Fibroblast of lung (primary cell): ENCODE measurements at regions not wholly inside any gene's neighbourhood (a gene's known extent, or its start where the extent isn't known, plus 50 kb on each side); places are given as distances from the start of the nearest gene placed in this dataset.
"Not testable (repeated sequence)": the region's sequence is repeated elsewhere in the genome, so short reads cannot be mapped to it uniquely, and the experiment has no call there.

Experiments
- DNase-seq, 2 donors: peaks; one replicate each; pipeline versions ENCODE4 v3.0.0 to v3.0.0-alpha.2; 2010; ENCODE audit warnings: low read depth in 2 of 2
- H2AFZ ChIP-seq: 2 replicates; pipeline ENCODE4 v1.5.1; 2012; ENCODE audit warnings: low read length, control low read depth, inconsistent platforms
- H3K27ac ChIP-seq: 2 replicates; pipeline ENCODE4 v1.5.1; 2011; ENCODE audit warnings: low read length, control low read depth; ENCODE audit not compliant: insufficient read depth
- H3K27me3 ChIP-seq: 2 replicates; pipeline ENCODE4 v1.5.1; 2011; ENCODE audit warnings: mild to moderate bottlenecking, low read length; ENCODE audit not compliant: control insufficient read depth, insufficient read depth
- H3K36me3 ChIP-seq: 2 replicates; pipeline ENCODE4 v1.5.1; 2011; ENCODE audit warnings: low read length; ENCODE audit not compliant: control insufficient read depth, insufficient read depth
- H3K4me1 ChIP-seq: 2 replicates; pipeline ENCODE4 v1.5.1; 2011; ENCODE audit warnings: low read length; ENCODE audit not compliant: control insufficient read depth, insufficient read depth; ENCODE audit errors: extremely low read depth
- H3K4me2 ChIP-seq: 2 replicates; pipeline ENCODE4 v1.5.1; 2011; ENCODE audit warnings: low read length, control low read depth; ENCODE audit not compliant: insufficient read depth; ENCODE audit errors: extremely low read depth
- H3K4me3 ChIP-seq, 4 experiments: fragments of 200-600 bp in 1 of 4; sonication (generic) in 1 of 4; replicated peaks in 1 of 4; 2 replicates each; pipeline ENCODE4 v1.5.1; 2011 to 2016; ENCODE audit warnings: low read length in 4 of 4, low read depth in 3 of 4, mild to moderate bottlenecking in 3 of 4, control low read depth in 2 of 4, inconsistent platforms in 1 of 4, mixed read lengths in 1 of 4; ENCODE audit not compliant: insufficient read depth in 1 of 4; ENCODE audit errors: control extremely low read depth in 1 of 4
- H3K79me2 ChIP-seq: 2 replicates; pipeline ENCODE4 v1.5.1; 2012; ENCODE audit warnings: mild to moderate bottlenecking, low read length, inconsistent platforms; ENCODE audit not compliant: control insufficient read depth, insufficient read depth
- H3K9ac ChIP-seq: 2 replicates; pipeline ENCODE4 v1.5.1; 2011; ENCODE audit warnings: mild to moderate bottlenecking, low read length, control low read depth; ENCODE audit not compliant: insufficient read depth
- H3K9me3 ChIP-seq: 2 replicates; pipeline ENCODE4 v1.5.1; 2012; ENCODE audit warnings: low read depth, low read length; ENCODE audit not compliant: control insufficient read depth, insufficient read depth
- H4K20me1 ChIP-seq: 2 replicates; pipeline ENCODE4 v1.5.1; 2011; ENCODE audit warnings: low read length; ENCODE audit not compliant: control insufficient read depth, insufficient read depth; ENCODE audit errors: extremely low read depth
- CTCF ChIP-seq, 2 donors: IDR thresholded peaks in 1 of 2; conservative IDR thresholded peaks in 1 of 2; 1 replicate in 1 of 2; 2 replicates in 1 of 2; pipeline ENCODE4 v1.5.1; 2011 to 2012; ENCODE audit warnings: low read length in 2 of 2, control low read depth in 1 of 2, inconsistent platforms in 1 of 2, low read depth in 1 of 2, mild to moderate bottlenecking in 1 of 2
- EZH2 ChIP-seq: IDR thresholded peaks from 2 replicates; pipeline ENCODE4 v1.5.1; 2012; ENCODE audit warnings: low read length, control low read depth, mild to moderate bottlenecking; ENCODE audit errors: missing control alignments

- H3K27me3 ChIP-seq, result no peaks in the 10 kb centered on the region
- H3K4me1 ChIP-seq, result no peaks in the 10 kb centered on the region
- H3K79me2 ChIP-seq, result no peaks in the 10 kb centered on the region
- H4K20me1 ChIP-seq, result no peaks in the 10 kb centered on the region
- TF ChIP-seq EZH2, result no peak
- peak; percentile 98 to 99 for TF ChIP-seq CTCF (conservative IDR thresholded peaks at IDR 0.05 in 1 of 2, IDR thresholded peaks at IDR 0.05 in 1 of 2; ENCODE audit: low read depth in 1 of 2, low read length in 2 of 2)
- no peak overlapping the region for H3K4me2 ChIP-seq
- DNase-seq, result peak; percentile 58 to 77
- no peaks in the 10 kb centered on the region for H3K9me3 ChIP-seq
- no peak overlapping the region for H3K27ac ChIP-seq
- H3K9ac ChIP-seq, result no peak overlapping the region
- H3K4me3 ChIP-seq, result no peak overlapping the region
- no peaks in the 10 kb centered on the region for H3K36me3 ChIP-seq
- no peak overlapping the region for H2AFZ ChIP-seq
Observed at GRCh38 chr17:45640141-45640850, 143.8 kb upstream of the CRHR1 start.

GRCh38 chr17:45641541-45641940, 142.6 kb upstream of the CRHR1 start:
- no peaks in the 10 kb centered on the region for H4K20me1 ChIP-seq

GRCh38 chr17:45643591-45643990, 140.5 kb upstream of the CRHR1 start:
- Histone ChIP-seq H3K4me1 (no peaks in the 10 kb centered on the region), H3K79me2 (no peaks in the 10 kb centered on the region), H3K27ac (no peak overlapping the region), H3K9ac (no peak overlapping the region), H3K4me3 (no peak overlapping the region), H4K20me1 (no peaks in the 10 kb centered on the region), H3K36me3 (no peaks in the 10 kb centered on the region), H3K4me2 (no peak overlapping the region), H3K9me3 (no peaks in the 10 kb centered on the region), H3K27me3 (peaks cover 3% of the 10 kb centered on the region), H2AFZ (no peak overlapping the region)
- TF ChIP-seq CTCF (conservative IDR thresholded peaks at IDR 0.05 in 1 of 2, IDR thresholded peaks at IDR 0.05 in 1 of 2; ENCODE audit: low read depth in 1 of 2, low read length in 2 of 2) (no peak), EZH2 (no peak)
- no peak for DNase-seq

More at GRCh38 chr17:45641541-45641940, 142.6 kb upstream of the CRHR1 start:
- Histone ChIP-seq H3K27ac (no peak overlapping the region), H3K4me2 (no peak overlapping the region), H3K27me3 (peaks cover 3% of the 10 kb centered on the region), H3K79me2 (no peaks in the 10 kb centered on the region), H3K4me1 (no peaks in the 10 kb centered on the region), H2AFZ (no peak overlapping the region), H3K4me3 (no peak overlapping the region), H3K36me3 (no peaks in the 10 kb centered on the region), H3K9ac (no peak overlapping the region), H3K9me3 (no peaks in the 10 kb centered on the region)
- no peak for DNase-seq
- no peak for TF ChIP-seq CTCF (conservative IDR thresholded peaks at IDR 0.05 in 1 of 2, IDR thresholded peaks at IDR 0.05 in 1 of 2; ENCODE audit: low read depth in 1 of 2, low read length in 2 of 2)
- TF ChIP-seq EZH2, result no peak

GRCh38 chr17:45644637-45645036, 139.5 kb upstream of the CRHR1 start:
- H3K4me3 ChIP-seq, H3K27me3 ChIP-seq, H3K4me1 ChIP-seq, H4K20me1 ChIP-seq, H3K27ac ChIP-seq, H3K36me3 ChIP-seq, H3K4me2 ChIP-seq, DNase-seq, H3K9me3 ChIP-seq, H2AFZ ChIP-seq, H3K9ac ChIP-seq, H3K79me2 ChIP-seq: not testable (repeated sequence)
